Colonic mucosa (tissue), 4 donors: ENCODE measurements at regions not wholly inside any gene's neighbourhood (a gene's known extent, or its start where the extent isn't known, plus 50 kb on each side); places are given as distances from the start of the nearest gene placed in this dataset.

Source experiments
- DNase-seq: peaks from one replicate; pipeline ENCODE4 v3.0.0-alpha.2; 2020
- H3K27ac ChIP-seq: fragments of 200-600 bp; one replicate; pipeline ENCODE4 v1.8.0; 2021
- H3K27me3 ChIP-seq: fragments of 200-600 bp; one replicate; pipeline ENCODE4 v1.8.0; 2021
- H3K36me3 ChIP-seq: fragments of 200-600 bp; one replicate; pipeline ENCODE4 v1.8.0; 2021
- H3K4me1 ChIP-seq: fragments of 200-600 bp; one replicate; pipeline ENCODE4 v1.8.0; 2021; ENCODE audit warnings: mild to moderate bottlenecking
- H3K4me3 ChIP-seq: fragments of 200-600 bp; one replicate; pipeline ENCODE4 v1.8.0; 2021
- H3K9ac ChIP-seq, 2 donors: one replicate each; pipeline ENCODE4 v1.7.0; 2013; ENCODE audit warnings: control low read depth in 2 of 2, low read depth in 2 of 2, low read length in 2 of 2
- H3K9me3 ChIP-seq: fragments of 200-600 bp; one replicate; pipeline ENCODE4 v1.8.0; 2021
- intact Hi-C: fragments of 100-400 bp; cut with DNase I; formaldehyde crosslinking; loops from one replicate; pipeline ENCODE4 v1.14.1; 2022
- TF ChIP-seq, protein P1 (sequence below): fragments of 200-600 bp; IDR thresholded peaks from one replicate; pipeline ENCODE4 v1.8.0; 2022; ENCODE audit warnings: antibody characterized with exemption, mild to moderate bottlenecking
- donor health status: healthy.
- donor health status: DM: no; HTN: no; CAD: no.
- donor health status: DM: no; HTN: no; CAD: no.

GRCh38 chr12:23458640-23459039, 490.8 kb downstream of the SOX5 start:
- no peaks in the 10 kb centered on the region for H3K4me1 ChIP-seq
- no peak for DNase-seq
- H3K9ac ChIP-seq: no peak overlapping the region
- H3K36me3 ChIP-seq: no peaks in the 10 kb centered on the region
- no peaks in the 10 kb centered on the region for H3K27me3 ChIP-seq
- no peaks in the 10 kb centered on the region for H3K9me3 ChIP-seq
- intact Hi-C loops: no loop called here
- TF ChIP-seq, protein P1, sequence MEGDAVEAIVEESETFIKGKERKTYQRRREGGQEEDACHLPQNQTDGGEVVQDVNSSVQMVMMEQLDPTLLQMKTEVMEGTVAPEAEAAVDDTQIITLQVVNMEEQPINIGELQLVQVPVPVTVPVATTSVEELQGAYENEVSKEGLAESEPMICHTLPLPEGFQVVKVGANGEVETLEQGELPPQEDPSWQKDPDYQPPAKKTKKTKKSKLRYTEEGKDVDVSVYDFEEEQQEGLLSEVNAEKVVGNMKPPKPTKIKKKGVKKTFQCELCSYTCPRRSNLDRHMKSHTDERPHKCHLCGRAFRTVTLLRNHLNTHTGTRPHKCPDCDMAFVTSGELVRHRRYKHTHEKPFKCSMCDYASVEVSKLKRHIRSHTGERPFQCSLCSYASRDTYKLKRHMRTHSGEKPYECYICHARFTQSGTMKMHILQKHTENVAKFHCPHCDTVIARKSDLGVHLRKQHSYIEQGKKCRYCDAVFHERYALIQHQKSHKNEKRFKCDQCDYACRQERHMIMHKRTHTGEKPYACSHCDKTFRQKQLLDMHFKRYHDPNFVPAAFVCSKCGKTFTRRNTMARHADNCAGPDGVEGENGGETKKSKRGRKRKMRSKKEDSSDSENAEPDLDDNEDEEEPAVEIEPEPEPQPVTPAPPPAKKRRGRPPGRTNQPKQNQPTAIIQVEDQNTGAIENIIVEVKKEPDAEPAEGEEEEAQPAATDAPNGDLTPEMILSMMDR: no peak
- H3K27ac ChIP-seq: no peak overlapping the region
- H3K4me3 ChIP-seq: no peak overlapping the region

DNA sequence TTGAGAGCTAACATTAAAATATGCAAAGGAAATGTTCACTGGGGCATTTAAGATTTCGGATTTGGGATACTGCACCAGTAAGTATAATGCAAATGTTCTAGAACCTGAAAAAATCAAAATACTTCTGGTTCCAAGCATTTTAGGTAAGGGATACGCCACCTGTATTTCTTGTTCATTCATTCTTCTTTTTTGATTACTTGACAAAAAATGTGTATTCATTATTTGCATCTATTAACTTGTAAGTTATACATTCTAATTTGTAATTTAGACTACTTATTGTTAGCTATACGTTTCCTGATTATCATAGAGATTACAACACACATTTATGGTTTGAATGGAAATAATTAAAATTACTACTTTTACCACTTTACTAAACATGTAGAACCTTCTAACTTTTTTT, 486.9 kb downstream of the SOX5 start:
- no peak overlapping the region for H3K9ac ChIP-seq
- no peak overlapping the region for H3K27ac ChIP-seq
- H3K9me3 ChIP-seq: no peaks in the 10 kb centered on the region
- TF ChIP-seq, protein P1: no peak
- no peak overlapping the region for H3K4me3 ChIP-seq
- no peak for DNase-seq
- H3K4me1 ChIP-seq: no peaks in the 10 kb centered on the region
- no peaks in the 10 kb centered on the region for H3K27me3 ChIP-seq
- no peaks in the 10 kb centered on the region for H3K36me3 ChIP-seq
- intact Hi-C loops: no loop called here

DNA sequence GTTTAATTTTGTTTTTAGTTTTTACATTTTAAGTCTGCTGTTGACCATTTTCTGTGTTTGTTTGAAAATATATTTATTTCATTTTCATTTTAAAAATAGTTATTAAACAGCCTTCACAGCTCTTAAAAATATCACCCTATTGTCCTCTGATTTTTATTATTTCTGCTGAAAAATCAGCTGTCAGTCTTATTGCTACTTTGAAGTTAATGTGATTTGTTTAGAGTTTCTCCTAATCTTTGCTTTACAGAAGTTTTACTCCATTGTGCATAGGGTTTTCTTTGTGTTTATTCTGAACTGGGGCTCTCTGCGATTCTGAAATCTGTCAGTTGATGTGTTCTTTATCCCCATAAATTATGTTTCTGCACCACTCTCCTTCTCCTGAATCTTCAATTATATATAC, 486.3 kb downstream of the SOX5 start:
- no peak overlapping the region for H3K4me3 ChIP-seq
- H3K4me1 ChIP-seq: no peaks in the 10 kb centered on the region
- no peaks in the 10 kb centered on the region for H3K27me3 ChIP-seq
- H3K27ac ChIP-seq: no peak overlapping the region
- H3K9ac ChIP-seq: no peak overlapping the region
- H3K9me3 ChIP-seq: no peaks in the 10 kb centered on the region
- TF ChIP-seq, protein P1: no peak
- H3K36me3 ChIP-seq: no peaks in the 10 kb centered on the region
- DNase-seq: no peak
- intact Hi-C loops: no loop called here

GRCh38 chr12:23464241-23464812, 485.1 kb downstream of the SOX5 start:
- no peak overlapping the region for H3K9ac ChIP-seq
- DNase-seq: no peak
- TF ChIP-seq, protein P1: no peak
- H3K27me3 ChIP-seq: no peaks in the 10 kb centered on the region
- H3K4me3 ChIP-seq: no peak overlapping the region
- H3K4me1 ChIP-seq: no peaks in the 10 kb centered on the region
- intact Hi-C loops: no loop called here
- H3K36me3 ChIP-seq: no peaks in the 10 kb centered on the region
- no peaks in the 10 kb centered on the region for H3K9me3 ChIP-seq
- no peak overlapping the region for H3K27ac ChIP-seq

DNA sequence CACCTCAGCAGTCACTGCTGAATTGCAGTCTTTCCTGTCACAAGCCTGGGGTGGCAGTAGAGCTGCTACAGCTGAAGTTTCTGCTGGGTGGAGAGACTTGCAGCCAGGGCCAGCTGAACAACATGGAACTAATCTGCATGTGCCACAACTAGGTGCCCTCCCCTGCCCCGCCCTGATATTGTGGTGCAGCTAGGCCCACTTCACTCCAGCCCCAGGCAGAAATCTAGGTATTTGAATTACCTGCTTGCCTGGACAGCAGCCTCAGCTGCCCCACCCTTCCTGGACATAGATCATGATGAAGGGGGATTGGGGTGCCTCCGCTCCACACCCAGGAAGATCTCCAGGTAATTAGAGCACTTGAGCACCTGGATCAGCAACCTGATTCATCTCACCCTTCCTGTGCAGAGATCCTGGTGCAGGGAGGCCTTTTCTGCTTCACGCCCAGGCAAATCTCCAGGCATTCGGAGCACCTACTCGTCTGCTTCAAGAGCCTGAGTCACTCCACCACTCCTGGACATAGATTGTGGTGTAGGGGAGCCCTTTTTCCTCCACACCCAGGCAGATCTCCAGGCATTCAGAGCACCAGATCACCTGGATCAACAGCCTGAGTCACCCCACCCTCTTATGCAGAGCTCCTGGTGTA, 477.0 kb downstream of the SOX5 start:
- no peaks in the 10 kb centered on the region for H3K9me3 ChIP-seq
- H3K4me3 ChIP-seq: no peak overlapping the region
- no peaks in the 10 kb centered on the region for H3K4me1 ChIP-seq
- DNase-seq: no peak
- TF ChIP-seq, protein P1: no peak
- no peak overlapping the region for H3K27ac ChIP-seq
- no peaks in the 10 kb centered on the region for H3K36me3 ChIP-seq
- intact Hi-C loops: no loop called here
- no peaks in the 10 kb centered on the region for H3K27me3 ChIP-seq
- H3K9ac ChIP-seq: no peak overlapping the region
